Neural progenitor cell (in vitro differentiated cells): ENCODE measurements at regions not wholly inside any gene's neighbourhood (a gene's known extent, or its start where the extent isn't known, plus 50 kb on each side); places are given as distances from the start of the nearest gene placed in this dataset.
A peak's percentile ranks its signal among the peaks of the same experiment; 100 is the strongest.

Source experiments
- DNase-seq: peaks from one replicate; pipeline ENCODE4 v3.0.0-alpha.2; 2016; ENCODE audit warnings: low spot score
- H2AFZ ChIP-seq: fragments of 200-600 bp; sonication (generic); replicated peaks from 2 replicates; pipeline ENCODE4 v1.6.1; 2016; ENCODE audit warnings: antibody characterized with exemption
- H3F3A ChIP-seq: fragments of 200-600 bp; sonication (generic); 2 replicates; pipeline ENCODE4 v1.6.1; 2016; ENCODE audit warnings: antibody characterized with exemption, low read depth
- H3K27ac ChIP-seq: fragments of 200-600 bp; sonication (generic); 2 replicates; pipeline ENCODE4 v1.5.1; 2016; ENCODE audit warnings: mild to moderate bottlenecking
- H3K27me3 ChIP-seq: fragments of 200-600 bp; sonication (generic); 2 replicates; pipeline ENCODE4 v1.6.1; 2016; ENCODE audit warnings: mild to moderate bottlenecking, moderate library complexity
- H3K36me3 ChIP-seq: fragments of 200-600 bp; sonication (generic); 2 replicates; pipeline ENCODE4 v1.5.1; 2016
- H3K4me1 ChIP-seq: fragments of 200-600 bp; sonication (generic); 2 replicates; pipeline ENCODE4 v1.6.1; 2016; ENCODE audit warnings: mixed run types
- H3K4me2 ChIP-seq: fragments of 200-600 bp; sonication (generic); 2 replicates; pipeline ENCODE4 v1.6.1; 2016
- H3K4me3 ChIP-seq: fragments of 200-600 bp; sonication (generic); 2 replicates; pipeline ENCODE4 v1.5.1; 2016
- H3K79me2 ChIP-seq: fragments of 200-600 bp; sonication (generic); 2 replicates; pipeline ENCODE4 v1.6.1; 2016; ENCODE audit warnings: low read depth
- H3K9ac ChIP-seq: fragments of 200-600 bp; sonication (generic); 2 replicates; pipeline ENCODE4 v1.6.1; 2016
- H3K9me3 ChIP-seq: fragments of 200-600 bp; sonication (generic); 2 replicates; pipeline ENCODE4 v1.5.1; 2016; ENCODE audit warnings: low read depth
- H4K20me1 ChIP-seq: fragments of 200-600 bp; sonication (generic); 2 replicates; pipeline ENCODE4 v1.6.1; 2016; ENCODE audit warnings: low read depth
- H3K27ac Mint-ChIP-seq: 3 replicates; pipeline ENCODE4 v1.8.0; 2021; ENCODE audit warnings: mixed read lengths
- H3K27me3 Mint-ChIP-seq: 2 replicates; pipeline ENCODE4 v1.8.0; 2022; ENCODE audit warnings: low read depth, mild to moderate bottlenecking, inconsistent platforms, moderate library complexity, mixed read lengths; ENCODE audit not compliant: insufficient read depth
- H3K36me3 Mint-ChIP-seq: 3 replicates; pipeline ENCODE4 v1.8.0; 2021; ENCODE audit warnings: mixed read lengths
- H3K4me1 Mint-ChIP-seq: 3 replicates; pipeline ENCODE4 v1.8.0; 2021; ENCODE audit warnings: mixed read lengths
- H3K4me3 Mint-ChIP-seq: 3 replicates; pipeline ENCODE4 v1.8.0; 2021; ENCODE audit warnings: mild to moderate bottlenecking, moderate library complexity, mixed read lengths
- H3K9me3 Mint-ChIP-seq: 3 replicates; pipeline ENCODE4 v1.8.0; 2020; ENCODE audit warnings: mixed read lengths
- EZH2 ChIP-seq: fragments of 200-600 bp; sonication (generic); IDR thresholded peaks from 2 replicates; pipeline ENCODE4 v1.6.1; 2017; ENCODE audit warnings: antibody characterized with exemption, mild to moderate bottlenecking, moderate library complexity
- EZH2phosphoT487 ChIP-seq: fragments of 200-600 bp; sonication (generic); IDR thresholded peaks from 2 replicates; pipeline ENCODE4 v1.6.1; 2017; ENCODE audit warnings: antibody characterized with exemption
- TF ChIP-seq, protein P1 (sequence below): fragments of 200-600 bp; sonication (generic); IDR thresholded peaks from 2 replicates; pipeline ENCODE4 v1.5.1; 2017; ENCODE audit warnings: antibody characterized with exemption, mild to moderate bottlenecking

- Histone ChIP-seq H3K36me3 (no peaks in the 10 kb centered on the region), H3K27me3 (no peaks in the 10 kb centered on the region), H3K27ac (no peak overlapping the region), H3K9ac (no peak overlapping the region), H3K9me3 (no peaks in the 10 kb centered on the region), H2AFZ (no peak overlapping the region), H3K4me1 (no peaks in the 10 kb centered on the region), H3K4me2 (no peak overlapping the region), H4K20me1 (no peaks in the 10 kb centered on the region), H3F3A (no peaks in the 10 kb centered on the region), H3K79me2 (no peaks in the 10 kb centered on the region), H3K4me3 (no peak overlapping the region)
- TF ChIP-seq EZH2 (no peak), EZH2phosphoT487 (no peak)
- TF ChIP-seq, protein P1, sequence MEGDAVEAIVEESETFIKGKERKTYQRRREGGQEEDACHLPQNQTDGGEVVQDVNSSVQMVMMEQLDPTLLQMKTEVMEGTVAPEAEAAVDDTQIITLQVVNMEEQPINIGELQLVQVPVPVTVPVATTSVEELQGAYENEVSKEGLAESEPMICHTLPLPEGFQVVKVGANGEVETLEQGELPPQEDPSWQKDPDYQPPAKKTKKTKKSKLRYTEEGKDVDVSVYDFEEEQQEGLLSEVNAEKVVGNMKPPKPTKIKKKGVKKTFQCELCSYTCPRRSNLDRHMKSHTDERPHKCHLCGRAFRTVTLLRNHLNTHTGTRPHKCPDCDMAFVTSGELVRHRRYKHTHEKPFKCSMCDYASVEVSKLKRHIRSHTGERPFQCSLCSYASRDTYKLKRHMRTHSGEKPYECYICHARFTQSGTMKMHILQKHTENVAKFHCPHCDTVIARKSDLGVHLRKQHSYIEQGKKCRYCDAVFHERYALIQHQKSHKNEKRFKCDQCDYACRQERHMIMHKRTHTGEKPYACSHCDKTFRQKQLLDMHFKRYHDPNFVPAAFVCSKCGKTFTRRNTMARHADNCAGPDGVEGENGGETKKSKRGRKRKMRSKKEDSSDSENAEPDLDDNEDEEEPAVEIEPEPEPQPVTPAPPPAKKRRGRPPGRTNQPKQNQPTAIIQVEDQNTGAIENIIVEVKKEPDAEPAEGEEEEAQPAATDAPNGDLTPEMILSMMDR: no peak
- Mint-ChIP-seq H3K9me3 (peaks cover 3% of the 10 kb centered on the region), H3K4me1 (no peaks in the 10 kb centered on the region), H3K4me3 (no peak overlapping the region), H3K27ac (no peak overlapping the region), H3K36me3 (no peaks in the 10 kb centered on the region), H3K27me3 (peaks cover 2% of the 10 kb centered on the region)
- no peak for DNase-seq
These were observed 254.8 kb upstream of the STXBP5 start for GRCh38 chr6:146949425-146949824.

DNA sequence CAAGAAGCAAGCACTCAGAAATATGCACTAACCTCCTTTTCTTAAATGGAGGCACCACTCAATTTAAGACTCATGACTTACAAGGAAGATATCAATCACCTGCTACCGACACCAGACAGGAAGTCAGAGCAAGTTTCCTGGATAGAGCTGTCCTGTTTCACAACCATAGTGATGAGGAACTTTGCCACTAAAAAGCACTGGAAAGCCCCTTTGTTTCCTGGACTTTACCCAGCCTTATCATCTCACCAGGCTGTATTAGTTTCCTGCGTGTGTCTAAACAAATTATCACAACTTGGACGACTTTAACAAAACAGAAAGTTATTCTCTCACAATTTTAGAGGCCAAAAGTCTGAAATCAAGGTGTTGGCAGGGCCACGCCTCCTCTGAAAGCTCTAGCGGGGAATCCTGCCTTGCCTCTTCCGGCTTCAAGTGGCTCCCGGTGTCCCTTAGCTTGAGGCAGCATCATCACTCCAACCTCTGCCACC, 253.8 kb upstream of the STXBP5 start:
- Mint-ChIP-seq H3K36me3 (no peaks in the 10 kb centered on the region), H3K4me3 (no peak overlapping the region), H3K27ac (no peak overlapping the region), H3K9me3 (peaks cover 3% of the 10 kb centered on the region), H3K4me1 (no peaks in the 10 kb centered on the region), H3K27me3 (peaks cover 2% of the 10 kb centered on the region)
- no peak for DNase-seq
- Histone ChIP-seq H3F3A (no peaks in the 10 kb centered on the region), H3K4me1 (no peaks in the 10 kb centered on the region), H3K27ac (no peak overlapping the region), H3K27me3 (no peaks in the 10 kb centered on the region), H4K20me1 (no peaks in the 10 kb centered on the region), H3K9ac (no peak overlapping the region), H3K9me3 (no peaks in the 10 kb centered on the region), H3K4me2 (no peak overlapping the region), H3K4me3 (no peak overlapping the region), H3K79me2 (no peaks in the 10 kb centered on the region), H2AFZ (peak overlapping the region; percentile 3), H3K36me3 (no peaks in the 10 kb centered on the region)
- TF ChIP-seq, protein P1: no peak
- no peak for TF ChIP-seq EZH2phosphoT487
- TF ChIP-seq EZH2: no peak

DNA sequence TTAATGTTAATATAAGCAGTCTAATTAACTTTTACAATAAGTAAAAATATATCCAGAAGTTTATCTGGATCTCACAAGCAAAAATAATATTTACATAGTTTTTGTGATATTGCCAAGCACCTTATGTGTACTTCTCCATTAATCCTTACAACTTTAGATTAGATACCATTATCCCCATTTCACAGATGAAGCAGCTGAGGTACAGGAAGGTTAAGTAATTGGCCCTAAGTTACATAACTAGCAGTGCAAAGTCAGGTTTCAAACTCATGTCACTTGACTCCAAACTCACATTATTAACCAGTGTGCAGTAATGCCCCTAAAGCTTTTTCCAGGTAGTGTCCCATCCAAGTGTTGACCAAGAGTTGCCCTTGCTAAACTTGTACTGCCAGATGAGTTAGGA, 248.6 kb upstream of the STXBP5 start:
- H3K36me3 Mint-ChIP-seq: no peaks in the 10 kb centered on the region
- H3F3A ChIP-seq: no peaks in the 10 kb centered on the region
- no peaks in the 10 kb centered on the region for H3K4me1 Mint-ChIP-seq
- TF ChIP-seq EZH2phosphoT487 (no peak), EZH2 (no peak)
- TF ChIP-seq, protein P1: no peak
- no peak overlapping the region for H3K27ac ChIP-seq
- H4K20me1 ChIP-seq: no peaks in the 10 kb centered on the region
- no peaks in the 10 kb centered on the region for H3K27me3 Mint-ChIP-seq
- H3K27me3 ChIP-seq: no peaks in the 10 kb centered on the region
- no peak overlapping the region for H3K27ac Mint-ChIP-seq
- H3K4me3 Mint-ChIP-seq: no peak overlapping the region
- H3K4me3 ChIP-seq: no peak overlapping the region
- no peak overlapping the region for H2AFZ ChIP-seq
- no peaks in the 10 kb centered on the region for H3K9me3 Mint-ChIP-seq
- no peaks in the 10 kb centered on the region for H3K4me1 ChIP-seq
- H3K9ac ChIP-seq: no peak overlapping the region
- H3K79me2 ChIP-seq: no peaks in the 10 kb centered on the region
- DNase-seq: no peak
- H3K4me2 ChIP-seq: no peak overlapping the region
- H3K36me3 ChIP-seq: no peaks in the 10 kb centered on the region
- no peaks in the 10 kb centered on the region for H3K9me3 ChIP-seq
